Suppressor macrophage treated with lipopolysaccharide for 1 hour (primary cell): ENCODE measurements at regions not wholly inside any gene's neighbourhood (a gene's known extent, or its start where the extent isn't known, plus 50 kb on each side); places are given as distances from the start of the nearest gene placed in this dataset.
"Not testable (repeated sequence)": the region's sequence is repeated elsewhere in the genome, so short reads cannot be mapped to it uniquely, and the experiment has no call there.

ENCODE experiments used
- DNase-seq, 3 donors: peaks; one replicate each; pipeline ENCODE4 v3.0.0-alpha.2; 2020 to 2022

GRCh38 chr10:29785701-29786100 lies 150.9 kb upstream of the SVIL start:
- peak; percentile 16 to 57 (median 52) for DNase-seq

GRCh38 chr10:29784175-29784773 lies 149.5 kb upstream of the SVIL start:
- peak; percentile 77 to 93 (median 84) for DNase-seq

- DNase-seq = peak; percentile 59 to 84 (median 65)
Measured at GRCh38 chr10:29783201-29783947, 148.6 kb upstream of the SVIL start.

- DNase-seq = no peak
Measured at GRCh38 chr10:29780639-29781038, 145.9 kb upstream of the SVIL start.

- no peak for DNase-seq
Measured at GRCh38 chr10:29780096-29780495, 145.3 kb upstream of the SVIL start.

GRCh38 chr10:29776246-29776645 lies 141.5 kb upstream of the SVIL start:
- no peak for DNase-seq

- no peak for DNase-seq
Measured at GRCh38 chr10:29774475-29774874, 139.7 kb upstream of the SVIL start.

GRCh38 chr10:29773675-29774091 lies 138.9 kb upstream of the SVIL start:
- no peak for DNase-seq

GRCh38 chr10:29772403-29772802 lies 137.6 kb upstream of the SVIL start:
- no peak for DNase-seq

- DNase-seq = no peak
Measured at GRCh38 chr10:29771376-29771775, 136.6 kb upstream of the SVIL start.

- not testable (repeated sequence) for DNase-seq
Measured at GRCh38 chr10:29769277-29769676, 134.5 kb upstream of the SVIL start.

GRCh38 chr10:29767968-29768367 lies 133.2 kb upstream of the SVIL start:
- DNase-seq = no peak

GRCh38 chr10:29766753-29767152 lies 132.0 kb upstream of the SVIL start:
- no peak for DNase-seq

- DNase-seq = no peak
Measured at GRCh38 chr10:29765330-29765729, 130.6 kb upstream of the SVIL start.

GRCh38 chr10:29763396-29763795 lies 128.6 kb upstream of the SVIL start:
- peak; percentile 50 to 77 (median 56) for DNase-seq

GRCh38 chr10:29761916-29762315 lies 127.1 kb upstream of the SVIL start:
- DNase-seq = no peak

- no peak for DNase-seq
Measured at GRCh38 chr10:29760138-29760900, 125.5 kb upstream of the SVIL start.

- peak; percentile 34 to 51 (median 37) for DNase-seq
Measured at GRCh38 chr10:29757551-29758297, 123.0 kb upstream of the SVIL start.

GRCh38 chr10:29756451-29756850 lies 121.7 kb upstream of the SVIL start:
- DNase-seq = peak; percentile 29 to 41 (median 38)

- no peak for DNase-seq
Measured at GRCh38 chr10:29753283-29753682, 118.5 kb upstream of the SVIL start.

GRCh38 chr10:29751684-29752083 lies 116.9 kb upstream of the SVIL start:
- peak; percentile 27 to 64 (median 46) for DNase-seq

GRCh38 chr10:29751240-29751639 lies 116.5 kb upstream of the SVIL start:
- peak; percentile 12 to 39 (median 36) for DNase-seq

- DNase-seq = no peak
Measured at GRCh38 chr10:29749150-29749549, 114.4 kb upstream of the SVIL start.
